ENCODE measurements at regions not wholly inside any gene's neighbourhood (a gene's known extent, or its start where the extent isn't known, plus 50 kb on each side); places are given as distances from the start of the nearest gene placed in this dataset.

DNA sequence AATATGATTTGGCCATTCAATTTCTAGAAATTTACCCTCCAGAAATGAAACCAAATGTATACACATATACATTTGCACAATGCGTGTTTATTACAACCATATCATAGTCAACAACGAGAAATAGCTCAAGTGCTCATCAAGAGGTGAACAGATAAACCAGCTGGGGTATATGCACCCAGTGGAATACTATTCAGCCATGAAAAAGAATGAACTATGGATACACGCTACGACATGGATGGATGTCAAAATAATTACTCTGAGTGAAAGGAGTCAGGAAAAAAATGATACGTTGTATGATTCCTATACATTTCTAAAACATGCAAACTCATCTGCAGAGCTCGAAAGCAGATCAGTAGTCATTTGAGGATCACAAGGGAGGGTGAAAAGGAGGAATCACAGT lies 441.5 kb upstream of the ADAMTS16 start:
- TF ChIP-seq, protein P1, sequence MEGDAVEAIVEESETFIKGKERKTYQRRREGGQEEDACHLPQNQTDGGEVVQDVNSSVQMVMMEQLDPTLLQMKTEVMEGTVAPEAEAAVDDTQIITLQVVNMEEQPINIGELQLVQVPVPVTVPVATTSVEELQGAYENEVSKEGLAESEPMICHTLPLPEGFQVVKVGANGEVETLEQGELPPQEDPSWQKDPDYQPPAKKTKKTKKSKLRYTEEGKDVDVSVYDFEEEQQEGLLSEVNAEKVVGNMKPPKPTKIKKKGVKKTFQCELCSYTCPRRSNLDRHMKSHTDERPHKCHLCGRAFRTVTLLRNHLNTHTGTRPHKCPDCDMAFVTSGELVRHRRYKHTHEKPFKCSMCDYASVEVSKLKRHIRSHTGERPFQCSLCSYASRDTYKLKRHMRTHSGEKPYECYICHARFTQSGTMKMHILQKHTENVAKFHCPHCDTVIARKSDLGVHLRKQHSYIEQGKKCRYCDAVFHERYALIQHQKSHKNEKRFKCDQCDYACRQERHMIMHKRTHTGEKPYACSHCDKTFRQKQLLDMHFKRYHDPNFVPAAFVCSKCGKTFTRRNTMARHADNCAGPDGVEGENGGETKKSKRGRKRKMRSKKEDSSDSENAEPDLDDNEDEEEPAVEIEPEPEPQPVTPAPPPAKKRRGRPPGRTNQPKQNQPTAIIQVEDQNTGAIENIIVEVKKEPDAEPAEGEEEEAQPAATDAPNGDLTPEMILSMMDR (conservative IDR thresholded peaks at IDR 0.05; ENCODE audit: low read length): no peak
- no peak overlapping the region for H3K4me3 ChIP-seq (ENCODE audit: low read length)
- no peak for DNase-seq (ENCODE audit: low read depth)

DNA sequence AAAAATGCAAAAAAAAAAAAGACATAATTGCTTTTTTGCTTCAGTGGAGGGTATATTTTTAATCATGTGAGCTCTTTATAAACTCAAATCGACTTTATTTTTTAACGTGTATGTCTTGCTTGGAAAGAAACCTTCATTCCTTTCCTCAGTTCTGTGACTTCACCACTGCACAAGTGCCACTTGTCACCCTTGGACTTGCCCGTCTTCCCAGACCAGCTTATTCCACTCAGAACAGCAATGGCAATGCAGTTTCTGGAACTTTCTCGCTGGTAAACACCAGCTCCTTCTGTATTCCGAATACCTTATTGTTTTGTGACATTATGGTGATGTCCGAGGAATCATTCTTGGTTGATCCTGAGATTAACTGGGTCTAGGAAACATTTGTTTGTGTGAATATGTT lies 440.5 kb upstream of the ADAMTS16 start:
- TF ChIP-seq, protein P1 (conservative IDR thresholded peaks at IDR 0.05; ENCODE audit: low read length): no peak
- DNase-seq (ENCODE audit: low read depth): no peak
- no peak overlapping the region for H3K4me3 ChIP-seq (ENCODE audit: low read length)

DNA sequence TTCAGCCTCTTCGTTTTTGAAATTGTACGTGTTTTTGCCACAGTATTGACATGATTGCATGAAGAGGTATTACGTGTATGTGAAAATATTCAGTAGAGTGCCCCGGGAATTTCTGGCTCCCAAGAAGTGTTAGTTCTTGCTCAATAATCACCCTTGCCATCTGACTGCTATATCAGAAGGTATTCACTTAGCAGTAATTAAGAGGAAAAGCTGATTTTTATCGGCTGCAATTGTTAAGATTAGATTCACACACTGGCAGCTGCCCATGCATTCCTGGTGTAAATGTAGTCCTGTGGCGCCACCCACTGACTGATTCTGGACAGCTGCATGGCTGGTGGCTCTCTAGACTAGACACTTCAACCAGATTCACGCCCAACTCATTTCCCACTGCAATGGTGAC lies 440.1 kb upstream of the ADAMTS16 start:
- peak; percentile 65 for DNase-seq (ENCODE audit: low read depth)
- H3K4me3 ChIP-seq (ENCODE audit: low read length): no peak overlapping the region
- TF ChIP-seq, protein P1 (conservative IDR thresholded peaks at IDR 0.05; ENCODE audit: low read length): peak; percentile 57

DNA sequence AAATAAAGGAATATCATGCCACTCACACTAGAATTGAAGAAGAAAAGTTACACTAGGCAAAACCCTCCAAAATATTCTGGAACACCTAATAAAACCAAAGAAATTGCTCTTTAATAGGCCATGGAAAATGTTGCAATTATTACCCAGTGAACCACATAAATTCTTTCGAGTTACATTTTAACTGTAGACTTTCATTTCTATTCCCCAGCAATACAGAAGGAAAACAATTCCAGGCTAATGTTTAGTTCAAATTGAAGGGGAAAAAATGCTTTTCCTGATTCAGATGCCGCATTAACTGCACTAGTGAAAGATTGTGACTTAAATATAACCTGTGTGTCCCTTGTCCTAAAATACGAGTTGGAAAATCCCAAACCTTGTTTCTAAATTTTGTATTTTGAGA lies 439.3 kb upstream of the ADAMTS16 start:
- no peak for DNase-seq (ENCODE audit: low read depth)
- TF ChIP-seq, protein P1 (conservative IDR thresholded peaks at IDR 0.05; ENCODE audit: low read length): no peak
- no peak overlapping the region for H3K4me3 ChIP-seq (ENCODE audit: low read length)

DNA sequence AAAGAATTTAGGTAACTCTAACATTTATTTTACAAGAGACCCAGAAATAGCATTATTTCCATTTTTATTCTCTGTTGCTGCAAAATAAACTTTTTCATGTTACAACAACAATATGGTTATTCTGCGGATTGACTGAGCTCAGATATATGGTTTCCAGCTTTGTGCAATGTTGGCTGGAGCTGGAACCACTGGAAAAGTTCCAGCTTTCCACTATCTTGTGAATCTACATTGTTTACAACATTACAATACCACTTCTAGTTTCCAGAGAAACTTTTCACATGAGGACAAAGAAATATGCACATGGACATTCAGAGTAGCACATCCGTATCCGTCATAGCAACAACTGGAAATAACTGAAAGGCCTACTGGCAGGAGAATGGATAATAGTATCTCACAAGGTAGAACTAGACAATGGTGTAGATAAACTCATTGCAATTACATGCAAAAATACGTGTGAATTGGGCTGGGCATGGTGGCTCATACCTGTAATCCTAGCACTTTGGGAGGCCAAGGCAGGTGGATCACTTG lies 436.1 kb upstream of the ADAMTS16 start:
- DNase-seq (ENCODE audit: low read depth): no peak
- TF ChIP-seq, protein P1 (conservative IDR thresholded peaks at IDR 0.05; ENCODE audit: low read length): no peak
- no peak overlapping the region for H3K4me3 ChIP-seq (ENCODE audit: low read length)

DNA sequence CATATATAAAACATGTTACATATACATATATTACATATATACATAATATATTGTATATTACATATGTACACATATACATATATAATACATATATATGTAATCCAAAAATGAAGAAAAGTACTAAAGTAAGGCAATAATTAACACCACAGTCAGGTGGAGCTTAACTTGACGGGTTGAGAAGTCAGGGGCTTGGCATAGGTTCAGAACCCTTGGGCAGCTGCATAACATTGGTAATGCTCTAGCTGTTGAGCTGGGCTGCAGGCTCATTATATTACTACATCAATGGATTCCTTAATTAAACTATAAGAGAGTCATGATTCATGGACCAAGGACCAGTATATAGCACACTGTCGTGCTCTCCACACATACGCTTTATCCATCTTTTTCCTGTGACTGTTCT lies 435.2 kb upstream of the ADAMTS16 start:
- TF ChIP-seq, protein P1 (conservative IDR thresholded peaks at IDR 0.05; ENCODE audit: low read length): no peak
- DNase-seq (ENCODE audit: low read depth): no peak
- no peak overlapping the region for H3K4me3 ChIP-seq (ENCODE audit: low read length)

DNA sequence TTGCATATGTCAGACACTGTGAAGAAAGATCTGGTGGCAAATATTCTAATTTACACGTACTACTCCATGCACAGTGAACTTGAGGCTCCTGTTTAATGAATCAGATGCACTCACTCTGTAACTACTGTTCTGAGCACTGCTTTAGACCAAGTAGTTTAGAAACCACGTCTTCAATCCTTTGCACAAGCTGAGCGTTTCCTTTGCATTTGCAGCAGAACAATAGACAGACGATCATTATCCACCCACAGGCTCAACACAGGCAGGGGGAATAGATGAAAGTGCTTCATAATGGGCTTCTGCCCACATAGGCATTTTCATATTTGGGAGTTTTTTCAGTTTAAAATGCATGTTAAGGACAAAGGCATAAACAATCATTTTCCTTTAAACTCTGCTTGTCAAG lies 423.3 kb upstream of the ADAMTS16 start:
- TF ChIP-seq, protein P1 (conservative IDR thresholded peaks at IDR 0.05; ENCODE audit: low read length): no peak
- DNase-seq (ENCODE audit: low read depth): no peak
- no peak overlapping the region for H3K4me3 ChIP-seq (ENCODE audit: low read length)

All from AG10803 (cell line).